ENCODE measurements at regions not wholly inside any gene's neighbourhood (a gene's known extent, or its start where the extent isn't known, plus 50 kb on each side); places are given as distances from the start of the nearest gene placed in this dataset.

DNA sequence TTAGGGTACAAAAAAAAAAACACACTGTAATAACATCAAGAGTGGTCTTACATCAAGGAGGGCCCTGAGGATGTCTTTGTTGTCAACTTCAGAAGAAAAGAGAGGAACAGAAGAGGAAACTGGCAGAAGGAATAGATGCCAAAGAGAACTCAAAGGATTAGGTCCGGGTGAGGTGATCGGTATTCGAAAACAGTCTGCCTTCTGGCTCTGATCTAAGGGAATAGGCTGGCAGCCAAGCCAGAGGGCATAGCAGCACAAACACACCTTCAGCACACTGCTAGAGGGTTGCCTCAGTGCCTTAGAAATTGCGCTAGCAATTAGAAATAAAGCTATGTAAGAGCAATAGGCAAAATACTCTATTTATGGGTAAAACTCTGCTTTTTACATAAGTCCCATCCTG, 91.4 kb upstream of the TTC29 start:
- Mint-ChIP-seq H3K4me1 (ENCODE audit: low read depth in 2 of 2) (no peaks in the 10 kb centered on the region), H3K27ac (no peak overlapping the region), H3K9me3 (no peaks in the 10 kb centered on the region), H3K4me3 (no peak overlapping the region), H3K27me3 (peaks cover 37 to 55% of the 10 kb centered on the region in 2 donors), H3K36me3 (ENCODE audit: insufficient read depth) (no peaks in the 10 kb centered on the region)
- DNase-seq (no peak), ATAC-seq (replicated peaks) (no peak)

DNA sequence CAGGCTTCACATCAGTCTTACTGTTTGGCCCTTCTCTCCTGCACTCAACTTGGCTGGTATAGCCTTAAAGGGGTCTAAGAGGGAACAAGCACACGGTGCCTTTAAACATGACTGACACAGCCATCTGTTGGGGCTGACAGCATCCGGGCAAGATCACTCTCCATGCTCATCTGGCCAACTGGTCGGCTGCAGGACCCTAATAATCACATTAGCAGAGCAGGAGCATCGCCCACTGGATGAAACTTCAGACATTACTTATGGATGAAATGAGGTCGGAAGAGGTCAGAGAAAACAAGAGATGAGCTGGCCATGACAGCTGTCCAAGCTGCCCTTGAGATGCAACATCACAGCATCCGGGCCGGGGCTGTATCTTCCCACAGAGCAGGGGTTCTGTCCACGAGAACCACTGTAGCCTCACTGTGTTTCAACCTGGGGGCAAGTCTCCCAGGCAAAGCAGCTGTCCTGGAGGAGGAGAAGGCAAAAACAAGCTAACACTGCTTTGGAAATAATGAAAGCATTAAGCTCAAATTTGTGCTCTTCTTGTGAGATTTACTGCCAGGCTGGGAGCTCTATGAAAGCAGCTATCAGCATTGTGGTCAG, 94.4 kb upstream of the TTC29 start:
- H3K36me3 Mint-ChIP-seq (ENCODE audit: insufficient read depth): no peaks in the 10 kb centered on the region
- ATAC-seq (replicated peaks) (no peak), DNase-seq (no peak)
- no peak overlapping the region for H3K4me3 Mint-ChIP-seq
- H3K27me3 Mint-ChIP-seq: peaks cover 37 to 51% of the 10 kb centered on the region in 2 donors
- no peak overlapping the region for H3K27ac Mint-ChIP-seq
- no peaks in the 10 kb centered on the region for H3K9me3 Mint-ChIP-seq
- no peaks in the 10 kb centered on the region for H3K4me1 Mint-ChIP-seq (ENCODE audit: low read depth in 2 of 2)

DNA sequence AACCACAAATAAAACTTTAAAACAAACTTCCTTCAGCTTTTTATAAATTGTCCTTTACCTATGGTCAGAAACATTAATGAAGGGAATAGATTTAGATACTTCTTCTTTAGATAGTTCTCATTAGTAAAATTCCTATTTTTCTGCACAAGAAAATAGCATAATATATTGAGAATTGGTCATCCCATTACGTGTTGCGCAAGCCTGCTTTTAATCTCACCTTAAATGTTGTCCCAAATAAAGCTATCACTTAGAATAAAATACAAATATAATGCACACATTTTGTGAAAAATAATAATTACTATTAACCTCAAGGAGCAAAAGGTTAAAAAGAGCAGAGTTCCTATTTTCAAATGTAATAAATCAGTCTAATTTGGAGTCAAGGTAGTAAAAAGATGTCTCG, 95.2 kb upstream of the TTC29 start:
- no peak overlapping the region for H3K4me3 Mint-ChIP-seq
- no peak for ATAC-seq (replicated peaks)
- H3K4me1 Mint-ChIP-seq (ENCODE audit: low read depth in 2 of 2): no peaks in the 10 kb centered on the region
- no peaks in the 10 kb centered on the region for H3K36me3 Mint-ChIP-seq (ENCODE audit: insufficient read depth)
- H3K27ac Mint-ChIP-seq: no peak overlapping the region
- no peaks in the 10 kb centered on the region for H3K9me3 Mint-ChIP-seq
- peaks cover 33 to 48% of the 10 kb centered on the region in 2 donors for H3K27me3 Mint-ChIP-seq
- DNase-seq: no peak

DNA sequence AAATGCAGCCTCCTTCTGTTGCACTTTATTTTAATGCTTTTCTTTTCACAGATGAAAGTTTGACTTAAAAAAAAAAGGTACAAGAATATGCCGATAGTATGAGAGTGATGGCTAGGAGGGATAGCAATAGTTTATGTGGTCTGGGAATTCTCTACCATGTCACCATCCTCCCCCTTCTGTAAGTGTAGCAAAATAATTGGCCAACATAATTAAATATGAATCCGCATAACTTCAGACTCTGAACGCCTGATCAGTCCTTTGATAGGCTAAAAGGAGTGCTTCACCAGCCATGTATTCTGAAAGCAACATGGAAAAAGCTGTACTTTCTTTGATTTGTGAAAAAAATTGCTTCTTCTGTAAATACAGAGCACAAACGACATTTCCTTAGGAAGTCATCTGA, 95.7 kb upstream of the TTC29 start:
- Mint-ChIP-seq H3K27ac (no peak overlapping the region), H3K4me3 (no peak overlapping the region), H3K36me3 (ENCODE audit: insufficient read depth) (no peaks in the 10 kb centered on the region), H3K9me3 (no peaks in the 10 kb centered on the region), H3K27me3 (peaks cover 33 to 48% of the 10 kb centered on the region in 2 donors), H3K4me1 (ENCODE audit: low read depth in 2 of 2) (no peaks in the 10 kb centered on the region)
- no peak for DNase-seq
- no peak for ATAC-seq (replicated peaks)

DNA sequence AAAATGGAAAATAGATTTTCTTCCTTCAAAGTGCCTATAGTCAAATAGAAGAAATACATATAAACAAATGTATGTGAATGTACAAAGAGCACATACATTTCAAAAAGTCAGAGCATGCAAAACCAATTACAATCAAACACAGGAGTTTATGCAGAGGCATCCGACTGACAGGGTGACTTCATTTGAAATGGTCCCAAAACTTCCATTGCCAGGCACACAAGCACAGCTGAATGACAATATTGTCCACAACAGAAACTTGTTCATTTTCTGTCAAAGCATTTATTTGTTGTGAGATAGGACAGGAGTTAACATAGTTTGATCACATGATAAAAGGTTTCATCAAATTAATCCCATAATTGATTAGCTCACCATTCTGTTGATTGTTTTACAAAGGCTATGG, 96.4 kb upstream of the TTC29 start:
- peaks cover 33 to 48% of the 10 kb centered on the region in 2 donors for H3K27me3 Mint-ChIP-seq
- H3K4me1 Mint-ChIP-seq (ENCODE audit: low read depth in 2 of 2): no peaks in the 10 kb centered on the region
- H3K27ac Mint-ChIP-seq: no peak overlapping the region
- no peak overlapping the region for H3K4me3 Mint-ChIP-seq
- ATAC-seq (replicated peaks) (no peak), DNase-seq (no peak)
- no peaks in the 10 kb centered on the region for H3K9me3 Mint-ChIP-seq
- H3K36me3 Mint-ChIP-seq (ENCODE audit: insufficient read depth): no peaks in the 10 kb centered on the region

DNA sequence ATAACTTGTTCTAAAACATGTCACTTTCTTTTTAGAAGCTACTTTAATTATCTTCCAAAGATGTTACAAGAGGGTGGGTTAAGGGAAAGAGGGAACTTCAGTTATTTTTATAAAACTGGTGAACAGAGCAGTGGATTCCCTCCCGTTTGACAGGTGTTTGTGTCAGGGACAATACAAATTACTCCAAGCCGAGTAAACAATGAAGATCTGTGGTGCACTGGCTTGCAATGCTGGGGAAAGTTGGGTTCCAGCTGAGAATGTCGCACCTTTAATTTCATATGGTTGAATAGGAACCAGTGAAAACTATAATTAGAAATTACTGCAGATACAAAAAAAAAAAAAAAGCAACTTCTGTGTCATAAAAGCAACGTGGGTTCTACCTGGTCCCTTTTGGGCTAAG, 98.6 kb upstream of the TTC29 start:
- no peaks in the 10 kb centered on the region for H3K9me3 Mint-ChIP-seq
- H3K36me3 Mint-ChIP-seq (ENCODE audit: insufficient read depth): no peaks in the 10 kb centered on the region
- H3K4me3 Mint-ChIP-seq: no peak overlapping the region
- H3K27ac Mint-ChIP-seq: no peak overlapping the region
- H3K4me1 Mint-ChIP-seq (ENCODE audit: low read depth in 2 of 2): no peaks in the 10 kb centered on the region
- peaks cover 36 to 40% of the 10 kb centered on the region in 2 donors for H3K27me3 Mint-ChIP-seq
- DNase-seq: no peak
- ATAC-seq (replicated peaks): no peak

DNA sequence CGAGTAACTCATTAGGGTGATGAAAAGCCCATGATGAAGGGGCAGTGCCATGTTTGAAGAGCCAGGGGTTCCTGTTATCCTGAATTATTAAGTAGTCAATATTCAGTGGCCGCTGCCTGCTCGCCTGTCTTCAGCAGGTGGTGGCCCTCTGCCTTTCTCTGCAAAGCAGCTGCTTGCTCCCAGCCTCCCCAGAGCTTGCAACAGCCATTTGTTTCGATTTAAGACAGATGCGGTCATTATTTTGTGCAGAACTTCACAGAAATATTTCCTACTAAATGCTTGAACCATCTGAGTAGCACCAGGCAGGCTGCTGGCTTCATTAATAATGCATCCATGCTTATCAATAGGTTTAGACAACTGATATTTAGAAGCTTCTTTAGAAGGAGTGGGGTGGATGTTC, 104.3 kb upstream of the TTC29 start:
- Mint-ChIP-seq H3K9me3 (no peaks in the 10 kb centered on the region), H3K4me3 (no peak overlapping the region), H3K27ac (no peak overlapping the region), H3K36me3 (ENCODE audit: insufficient read depth) (no peaks in the 10 kb centered on the region), H3K27me3 (peaks cover 36 to 41% of the 10 kb centered on the region in 2 donors), H3K4me1 (ENCODE audit: low read depth in 2 of 2) (no peaks in the 10 kb centered on the region)
- ATAC-seq (replicated peaks) (no peak), DNase-seq (no peak)

DNA sequence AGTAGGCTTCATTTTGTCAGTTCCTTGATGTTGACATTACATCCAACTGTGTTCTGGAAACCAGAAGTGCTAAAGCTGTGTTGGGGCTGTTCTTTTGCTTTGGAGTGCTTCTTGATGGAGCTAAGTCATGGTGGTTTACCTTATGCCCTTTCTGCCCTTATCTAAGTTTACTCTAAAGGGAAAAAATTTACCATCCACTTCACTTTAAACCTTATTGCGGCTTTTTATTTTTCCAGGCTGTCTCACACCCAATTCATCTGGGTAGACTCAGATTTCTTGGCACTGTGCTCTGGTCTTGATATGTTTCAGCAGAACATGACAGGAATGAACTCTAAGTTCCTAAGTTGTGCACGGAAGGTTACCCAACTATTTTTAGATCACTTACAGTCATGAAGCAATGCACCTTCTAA, 104.7 kb upstream of the TTC29 start:
- Mint-ChIP-seq H3K4me3 (no peak overlapping the region), H3K27me3 (peaks cover 36 to 41% of the 10 kb centered on the region in 2 donors), H3K9me3 (no peaks in the 10 kb centered on the region), H3K4me1 (ENCODE audit: low read depth in 2 of 2) (no peaks in the 10 kb centered on the region), H3K36me3 (ENCODE audit: insufficient read depth) (no peaks in the 10 kb centered on the region), H3K27ac (no peak overlapping the region)
- DNase-seq (no peak), ATAC-seq (replicated peaks) (no peak)

DNA sequence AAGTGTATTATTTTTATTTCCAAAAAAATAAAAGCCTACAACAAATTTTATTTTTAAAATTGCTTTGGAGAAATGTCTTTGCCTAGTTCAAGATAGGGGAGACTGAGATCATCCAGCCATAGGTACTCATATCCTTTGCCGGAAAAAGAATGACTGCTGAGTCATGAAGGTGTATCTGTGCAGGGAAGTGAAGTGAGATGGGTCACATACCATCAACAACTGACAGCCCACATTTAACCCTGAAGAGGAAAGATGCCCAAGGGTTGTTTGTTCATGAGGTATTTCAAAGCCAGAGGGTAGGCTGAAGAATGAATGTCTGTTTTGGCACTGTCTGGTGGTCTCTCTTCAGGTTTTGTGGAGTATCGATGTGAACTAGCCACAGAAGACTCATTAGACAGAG, 106.7 kb upstream of the TTC29 start:
- ATAC-seq (replicated peaks): no peak
- Mint-ChIP-seq H3K4me1 (ENCODE audit: low read depth in 2 of 2) (peaks cover 0 to 2% of the 10 kb centered on the region in 2 donors), H3K36me3 (ENCODE audit: insufficient read depth) (no peaks in the 10 kb centered on the region)

DNA sequence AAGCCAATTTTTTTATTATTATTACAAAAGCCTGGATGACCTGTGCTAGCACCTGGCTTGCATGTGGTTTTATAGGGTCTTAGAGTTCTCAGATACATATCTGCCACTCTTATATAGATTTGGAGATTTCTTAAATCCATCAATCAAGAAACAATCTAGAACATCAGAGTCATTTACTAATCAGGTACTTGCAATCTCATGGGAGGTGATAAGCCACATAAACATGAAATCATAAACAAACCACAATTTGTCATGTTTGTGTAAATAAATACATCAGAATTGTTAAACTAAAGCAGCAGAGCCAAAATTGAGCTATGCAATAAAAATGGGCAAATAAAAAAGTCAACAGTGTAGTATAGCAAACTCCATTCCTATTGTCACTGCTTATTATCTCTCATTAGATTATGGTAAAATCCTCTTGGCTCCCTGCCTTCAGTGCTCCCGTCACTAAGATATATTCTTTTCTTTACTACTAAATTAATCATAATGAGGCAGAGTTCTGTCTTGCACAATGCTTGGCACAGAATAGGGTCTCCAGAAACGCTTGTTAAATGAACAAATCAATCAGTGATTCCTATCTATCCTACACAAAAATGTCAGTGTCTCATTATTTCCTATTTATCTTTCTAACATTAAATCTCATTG, 108.7 kb upstream of the TTC29 start:
- no peak for ATAC-seq (replicated peaks)
- peaks cover 1 to 8% of the 10 kb centered on the region in 2 donors for H3K4me1 Mint-ChIP-seq (ENCODE audit: low read depth in 2 of 2)
- no peaks in the 10 kb centered on the region for H3K9me3 Mint-ChIP-seq
- no peak overlapping the region for H3K27ac Mint-ChIP-seq
- no peaks in the 10 kb centered on the region for H3K36me3 Mint-ChIP-seq (ENCODE audit: insufficient read depth)
- H3K27me3 Mint-ChIP-seq: peaks cover 10 to 16% of the 10 kb centered on the region in 2 donors
- no peak overlapping the region for H3K4me3 Mint-ChIP-seq
- DNase-seq: no peak

More for the DNA sequence above, 106.7 kb upstream of the TTC29 start:
- no peak for DNase-seq
- Mint-ChIP-seq H3K27ac (no peak overlapping the region), H3K4me3 (no peak overlapping the region), H3K27me3 (peaks cover 22 to 27% of the 10 kb centered on the region in 2 donors), H3K9me3 (no peaks in the 10 kb centered on the region)

DNA sequence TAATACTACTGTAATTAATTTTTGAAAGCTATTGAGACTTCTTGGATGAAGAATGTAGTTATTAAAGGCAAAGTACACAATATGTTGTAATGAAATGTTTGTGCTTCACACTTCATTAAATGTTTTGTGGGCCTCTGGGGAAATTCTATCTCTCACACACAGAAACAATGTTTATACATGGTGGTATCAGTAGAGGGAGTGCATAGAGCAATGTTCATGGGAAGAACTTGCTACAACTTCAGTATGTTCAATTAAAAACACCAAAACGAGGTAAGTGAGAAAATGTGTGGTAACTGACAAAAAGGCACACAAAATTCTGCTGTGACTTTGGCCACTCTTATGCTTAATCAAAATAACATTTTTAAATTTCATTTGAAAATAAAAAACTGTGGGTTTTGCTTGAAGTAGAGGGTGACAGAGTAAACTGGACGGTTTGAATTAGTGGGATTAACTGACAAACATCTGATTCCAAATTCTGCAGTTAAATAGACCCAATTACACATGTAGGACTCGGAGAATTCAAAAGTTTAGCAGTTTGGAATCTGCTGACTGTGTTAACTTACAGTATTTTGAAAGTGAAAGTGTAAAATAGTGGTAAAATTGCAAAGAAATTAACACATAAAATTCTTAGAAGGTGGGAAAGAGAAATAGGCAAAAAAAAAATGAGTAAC, 111.4 kb upstream of the TTC29 start:
- peak overlapping the region; percentile 60 to 86 for H3K4me3 Mint-ChIP-seq
- DNase-seq (no peak), ATAC-seq (replicated peaks) (no peak)
- H3K4me1 Mint-ChIP-seq (ENCODE audit: low read depth in 2 of 2): peaks cover 1 to 8% of the 10 kb centered on the region in 2 donors
- no peaks in the 10 kb centered on the region for H3K27me3 Mint-ChIP-seq
- no peaks in the 10 kb centered on the region for H3K9me3 Mint-ChIP-seq
- no peaks in the 10 kb centered on the region for H3K36me3 Mint-ChIP-seq (ENCODE audit: insufficient read depth)
- H3K27ac Mint-ChIP-seq: peak overlapping the region; percentile 75 to 82

DNA sequence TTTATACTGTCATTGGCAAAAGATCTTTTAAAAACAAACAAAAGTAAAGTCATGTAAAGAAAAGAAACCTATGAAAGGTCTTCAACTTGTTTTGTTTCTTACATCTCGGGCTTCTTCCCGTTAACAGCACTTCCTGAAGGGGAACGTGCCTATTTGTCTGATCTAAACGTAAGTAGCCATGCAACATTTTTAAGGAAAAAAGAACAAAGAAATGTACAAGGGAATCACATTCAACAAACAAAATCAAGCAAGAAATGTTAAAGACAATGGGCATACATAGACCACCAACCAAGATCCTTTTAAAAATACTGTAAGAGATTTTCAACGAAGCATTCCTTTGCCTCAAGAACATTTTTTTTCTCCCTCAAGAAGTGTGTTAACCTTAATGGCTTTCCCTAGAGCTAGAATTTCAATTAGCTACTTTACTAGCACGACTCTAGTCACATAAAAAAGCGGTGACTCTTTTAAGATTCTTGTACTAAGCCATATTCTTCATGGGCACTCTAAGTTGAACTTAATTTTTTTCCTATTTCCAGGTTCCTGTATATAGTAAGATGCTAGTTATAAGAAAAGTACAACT, 112.0 kb upstream of the TTC29 start:
- Mint-ChIP-seq H3K36me3 (ENCODE audit: insufficient read depth) (no peaks in the 10 kb centered on the region), H3K9me3 (no peaks in the 10 kb centered on the region), H3K27ac (peak overlapping the region; percentile 75 to 82), H3K4me3 (peak overlapping the region; percentile 60 to 86), H3K4me1 (ENCODE audit: low read depth in 2 of 2) (peaks cover 1 to 8% of the 10 kb centered on the region in 2 donors), H3K27me3 (no peaks in the 10 kb centered on the region)
- ATAC-seq (replicated peaks) (no peak), DNase-seq (no peak)

DNA sequence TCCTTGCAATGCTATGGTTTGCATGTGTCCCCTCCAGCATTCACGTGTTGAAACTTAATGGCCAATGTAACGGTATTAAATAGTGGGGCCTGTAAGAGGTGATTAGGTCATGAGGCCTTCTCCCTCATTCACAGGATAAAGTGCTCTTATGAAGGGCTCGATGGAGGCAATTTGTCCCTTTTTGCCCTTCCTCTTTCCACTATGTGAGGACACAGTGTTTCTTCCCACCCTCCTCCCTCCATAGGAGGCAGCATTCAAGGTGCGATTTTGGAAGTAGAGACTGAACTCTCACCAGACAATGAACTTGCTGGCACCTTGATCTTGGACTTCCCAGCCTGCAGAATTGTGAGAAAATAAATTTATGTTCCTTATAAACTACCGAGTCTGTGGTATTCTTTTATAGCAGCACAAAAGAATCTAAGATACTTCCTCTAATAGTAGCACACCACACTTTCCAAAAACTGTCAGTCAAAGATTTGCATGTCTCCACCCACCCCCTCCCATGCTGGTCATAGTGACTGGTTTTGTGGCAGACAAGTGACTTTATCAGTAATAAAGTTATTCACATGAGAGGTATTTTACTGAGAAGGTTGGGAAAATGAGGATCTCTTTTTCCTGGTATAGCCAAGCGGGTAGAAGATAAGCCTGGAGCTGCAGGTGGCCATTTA, 113.5 kb upstream of the TTC29 start:
- H3K27me3 Mint-ChIP-seq: no peaks in the 10 kb centered on the region
- H3K4me3 Mint-ChIP-seq: no peak overlapping the region
- H3K4me1 Mint-ChIP-seq (ENCODE audit: low read depth in 2 of 2): peaks cover 1 to 8% of the 10 kb centered on the region in 2 donors
- ATAC-seq (replicated peaks) (no peak), DNase-seq (no peak)
- H3K27ac Mint-ChIP-seq: no peak overlapping the region
- no peaks in the 10 kb centered on the region for H3K9me3 Mint-ChIP-seq
- no peaks in the 10 kb centered on the region for H3K36me3 Mint-ChIP-seq (ENCODE audit: insufficient read depth)
